GM12878 (cell line): ENCODE measurements at regions not wholly inside any gene's neighbourhood (a gene's known extent, or its start where the extent isn't known, plus 50 kb on each side); places are given as distances from the start of the nearest gene placed in this dataset.

Experiments
- DPF2 ChIP-seq: fragments of 450-650 bp; IDR thresholded peaks from 2 replicates; pipeline ENCODE4 v1.6.1; 2017; ENCODE audit warnings: mild to moderate bottlenecking
- HSF1 ChIP-seq: fragments of 150-350 bp; IDR thresholded peaks from 2 replicates; pipeline ENCODE4 v1.6.1; 2014; ENCODE audit warnings: mild to moderate bottlenecking, low read depth, low read length
- SIX5 ChIP-seq: IDR thresholded peaks from 2 replicates; pipeline ENCODE4 v1.6.1; 2011; ENCODE audit warnings: mild to moderate bottlenecking, low read depth, low read length, moderate library complexity; ENCODE audit not compliant: severe bottlenecking
- SUZ12 ChIP-seq: fragments of 200-600 bp; sonication (generic); IDR thresholded peaks from one replicate; pipeline ENCODE4 v1.6.1; 2018; ENCODE audit warnings: antibody characterized with exemption, mild to moderate bottlenecking; ENCODE audit not compliant: unreplicated experiment
- TF ChIP-seq, protein P1 (sequence below): IDR thresholded peaks from 2 replicates; pipeline ENCODE4 v1.6.1; 2011; ENCODE audit warnings: mild to moderate bottlenecking, low read depth, low read length, moderate library complexity; ENCODE audit not compliant: insufficient replicate concordance

- TF ChIP-seq, protein P1, sequence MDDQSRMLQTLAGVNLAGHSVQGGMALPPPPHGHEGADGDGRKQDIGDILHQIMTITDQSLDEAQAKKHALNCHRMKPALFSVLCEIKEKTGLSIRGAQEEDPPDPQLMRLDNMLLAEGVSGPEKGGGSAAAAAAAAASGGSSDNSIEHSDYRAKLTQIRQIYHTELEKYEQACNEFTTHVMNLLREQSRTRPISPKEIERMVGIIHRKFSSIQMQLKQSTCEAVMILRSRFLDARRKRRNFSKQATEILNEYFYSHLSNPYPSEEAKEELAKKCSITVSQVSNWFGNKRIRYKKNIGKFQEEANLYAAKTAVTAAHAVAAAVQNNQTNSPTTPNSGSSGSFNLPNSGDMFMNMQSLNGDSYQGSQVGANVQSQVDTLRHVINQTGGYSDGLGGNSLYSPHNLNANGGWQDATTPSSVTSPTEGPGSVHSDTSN = no peak
- TF ChIP-seq HSF1 (no peak), SIX5 (no peak), DPF2 (no peak), SUZ12 (no peak)
- TF ChIP-seq, all 136 proteins: peak for 0
Measured at GRCh38 chrX:101164766-101165590, 54.6 kb upstream of the DRP2 start (continued).
